ENCODE measurements at regions not wholly inside any gene's neighbourhood (a gene's known extent, or its start where the extent isn't known, plus 50 kb on each side); places are given as distances from the start of the nearest gene placed in this dataset.

DNA sequence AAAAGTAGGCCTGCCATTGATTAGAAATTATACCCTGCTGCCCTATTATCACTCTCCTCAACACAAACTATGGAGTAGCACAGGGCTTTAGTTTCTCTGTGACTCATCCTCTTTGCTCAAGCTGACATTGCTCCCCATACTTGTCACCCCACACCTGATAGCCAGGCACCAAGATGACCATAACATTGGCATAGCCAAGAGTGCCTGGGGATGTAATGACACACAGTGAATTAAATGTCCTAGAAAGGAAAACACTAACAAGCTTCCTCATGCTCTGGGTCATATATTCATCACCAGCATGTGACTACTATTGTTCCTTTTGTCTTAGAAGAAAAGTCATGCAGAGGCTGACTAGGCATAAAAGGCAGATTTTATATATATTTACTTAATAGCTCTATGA is 137.8 kb upstream of the RND3 start:
- DNase-seq (no peak), ATAC-seq (peak in 2 of 8 donors; percentile 28 to 50)
- H3K27me3 ChIP-seq, result no peaks in the 10 kb centered on the region
- H3K36me3 ChIP-seq, result no peaks in the 10 kb centered on the region
- H3K4me1 ChIP-seq, result peaks cover 0 to 30% (median 17%) of the 10 kb centered on the region in 9 donors
- intact Hi-C loops (cut with DNase I), result no loop called here
- H3K4me3 ChIP-seq, result no peak overlapping the region
- H3K9me3 ChIP-seq, result no peaks in the 10 kb centered on the region
- TF ChIP-seq, protein P1, sequence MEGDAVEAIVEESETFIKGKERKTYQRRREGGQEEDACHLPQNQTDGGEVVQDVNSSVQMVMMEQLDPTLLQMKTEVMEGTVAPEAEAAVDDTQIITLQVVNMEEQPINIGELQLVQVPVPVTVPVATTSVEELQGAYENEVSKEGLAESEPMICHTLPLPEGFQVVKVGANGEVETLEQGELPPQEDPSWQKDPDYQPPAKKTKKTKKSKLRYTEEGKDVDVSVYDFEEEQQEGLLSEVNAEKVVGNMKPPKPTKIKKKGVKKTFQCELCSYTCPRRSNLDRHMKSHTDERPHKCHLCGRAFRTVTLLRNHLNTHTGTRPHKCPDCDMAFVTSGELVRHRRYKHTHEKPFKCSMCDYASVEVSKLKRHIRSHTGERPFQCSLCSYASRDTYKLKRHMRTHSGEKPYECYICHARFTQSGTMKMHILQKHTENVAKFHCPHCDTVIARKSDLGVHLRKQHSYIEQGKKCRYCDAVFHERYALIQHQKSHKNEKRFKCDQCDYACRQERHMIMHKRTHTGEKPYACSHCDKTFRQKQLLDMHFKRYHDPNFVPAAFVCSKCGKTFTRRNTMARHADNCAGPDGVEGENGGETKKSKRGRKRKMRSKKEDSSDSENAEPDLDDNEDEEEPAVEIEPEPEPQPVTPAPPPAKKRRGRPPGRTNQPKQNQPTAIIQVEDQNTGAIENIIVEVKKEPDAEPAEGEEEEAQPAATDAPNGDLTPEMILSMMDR (IDR thresholded peaks at IDR 0.05), result no peak
- no peak overlapping the region for H3K27ac ChIP-seq

DNA sequence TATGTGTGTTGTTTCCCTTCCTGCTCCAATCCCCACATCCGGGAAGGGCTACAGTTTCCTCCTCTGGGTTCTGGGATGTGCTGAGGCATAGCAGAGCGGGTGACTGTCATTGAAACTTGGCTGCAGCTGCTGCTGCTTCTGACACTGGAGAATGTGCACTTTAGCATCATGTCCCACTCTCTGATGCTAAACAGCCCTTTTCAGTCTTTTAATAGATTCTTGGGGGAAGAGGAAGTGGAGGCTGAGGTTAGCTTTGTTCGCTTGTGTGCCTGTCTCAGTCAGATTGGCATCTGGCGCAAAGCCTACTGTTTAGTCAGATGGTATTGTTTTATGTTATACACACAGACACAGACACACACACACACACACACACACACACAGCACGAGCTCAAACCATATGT is 136.5 kb upstream of the RND3 start:
- DNase-seq, result no peak
- Histone ChIP-seq H3K4me3 (no peak overlapping the region), H3K36me3 (no peaks in the 10 kb centered on the region), H3K27me3 (no peaks in the 10 kb centered on the region), H3K4me1 (peaks cover 0 to 43% (median 26%) of the 10 kb centered on the region in 9 donors), H3K9me3 (no peaks in the 10 kb centered on the region), H3K27ac (no peak overlapping the region)
- TF ChIP-seq, protein P1 (IDR thresholded peaks at IDR 0.05), result no peak
- peak in 4 of 8 donors; percentile 26 to 43 (median 30) for ATAC-seq
- intact Hi-C loops (cut with DNase I), result no loop called here
- WGBS, 2 donors, result 36 to 48% methylated on average over 5 of the region's 5 CpGs

DNA sequence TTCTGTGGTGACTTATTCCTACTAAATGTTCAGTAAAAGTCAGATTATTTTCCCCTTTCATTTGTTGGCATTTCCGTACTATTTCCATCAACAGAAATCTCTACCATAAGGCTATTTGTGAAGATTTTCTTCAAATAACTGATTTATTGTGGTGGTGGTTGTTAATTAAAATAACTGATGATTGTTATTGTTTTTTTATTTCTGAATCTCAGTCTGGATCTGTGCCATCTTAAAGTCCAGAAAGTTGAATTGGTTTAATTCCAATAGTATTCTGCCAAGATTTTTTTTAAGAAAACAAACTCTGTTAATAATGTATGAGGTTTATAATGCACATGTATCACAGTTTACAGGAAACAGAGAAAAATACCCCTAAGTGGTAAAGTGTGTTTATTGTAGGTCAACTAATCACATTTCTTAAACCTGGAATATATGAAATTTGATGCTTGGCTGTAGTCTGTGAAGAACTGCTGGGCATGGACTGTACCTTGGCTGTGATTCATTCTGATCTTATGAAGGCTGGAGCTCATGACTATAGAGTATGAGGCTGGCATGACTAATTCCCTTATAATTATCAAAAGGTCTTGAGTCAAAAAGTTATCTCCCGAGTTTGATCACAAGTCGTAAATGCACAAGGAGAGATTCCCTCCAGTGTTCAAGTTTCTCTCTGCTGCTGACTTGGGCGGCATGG is 134.2 kb upstream of the RND3 start:
- H3K27ac ChIP-seq, result peak overlapping the region in 7 of 10 donors; percentile 1 to 56 (median 32)
- TF ChIP-seq, protein P1 (IDR thresholded peaks at IDR 0.05), result no peak
- no peak for DNase-seq
- no peaks in the 10 kb centered on the region for H3K9me3 ChIP-seq
- peaks cover 0 to 44% (median 26%) of the 10 kb centered on the region in 9 donors for H3K4me1 ChIP-seq
- no peak for ATAC-seq
- intact Hi-C loops (cut with DNase I), result no loop called here
- WGBS, 2 donors, result 67 to 81% methylated on average over 4 of the region's 4 CpGs
- H3K27me3 ChIP-seq, result no peaks in the 10 kb centered on the region
- no peak overlapping the region for H3K4me3 ChIP-seq
- no peaks in the 10 kb centered on the region for H3K36me3 ChIP-seq

DNA sequence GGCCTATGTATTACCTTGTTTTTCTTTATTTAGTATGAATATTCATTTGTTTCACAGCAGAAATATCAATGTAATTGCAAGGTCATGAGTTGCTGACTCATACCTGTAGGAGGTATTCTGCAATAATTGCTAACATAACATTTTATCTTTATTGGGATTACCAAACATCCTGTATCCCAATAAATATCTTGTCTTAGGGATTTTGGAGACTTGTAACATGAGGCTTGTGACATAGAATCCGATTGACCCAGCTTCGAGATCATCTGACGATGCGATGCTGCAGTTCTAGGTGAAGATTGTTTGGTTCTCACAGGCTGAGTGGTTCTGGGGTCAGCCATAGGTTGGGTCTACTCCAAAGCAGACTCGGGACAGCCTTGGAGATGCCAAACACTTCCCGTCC is 133.4 kb upstream of the RND3 start:
- H3K4me3 ChIP-seq, result no peak overlapping the region
- WGBS, 2 donors, result 80 to 83% methylated on average over 6 of the region's 6 CpGs
- TF ChIP-seq, protein P1 (IDR thresholded peaks at IDR 0.05), result no peak
- ATAC-seq (no peak), DNase-seq (no peak)
- no peaks in the 10 kb centered on the region for H3K27me3 ChIP-seq
- no peaks in the 10 kb centered on the region for H3K36me3 ChIP-seq
- intact Hi-C loops (cut with DNase I), result no loop called here
- H3K9me3 ChIP-seq, result no peaks in the 10 kb centered on the region
- peak overlapping the region in 6 of 10 donors; percentile 5 to 56 (median 35) for H3K27ac ChIP-seq
- H3K4me1 ChIP-seq, result peaks cover 0 to 44% (median 26%) of the 10 kb centered on the region in 9 donors

Data from heart right ventricle (tissue), 16 donors.